ENCODE measurements at regions not wholly inside any gene's neighbourhood (a gene's known extent, or its start where the extent isn't known, plus 50 kb on each side); places are given as distances from the start of the nearest gene placed in this dataset.

DNA sequence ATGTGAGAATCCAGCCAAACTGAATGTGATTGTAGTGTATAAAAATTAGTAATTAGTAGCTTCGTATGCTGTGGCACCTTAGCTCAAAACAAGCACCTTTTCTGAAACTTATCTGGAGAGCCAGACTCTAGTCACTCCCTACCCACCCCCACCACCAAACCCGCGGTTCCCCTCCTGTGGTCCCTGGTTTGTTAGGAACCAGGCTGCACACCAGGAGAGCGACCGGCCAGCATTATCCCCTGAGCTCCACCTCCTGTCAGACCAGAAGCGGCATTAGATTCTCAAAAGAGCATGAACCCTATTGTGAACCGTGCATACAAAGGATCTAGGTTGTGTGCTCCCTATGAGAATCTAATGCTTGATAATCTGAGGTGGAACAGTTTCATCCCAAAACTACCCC is 498.6 kb downstream of the CHSY3 start:
- TF ChIP-seq, protein P1, sequence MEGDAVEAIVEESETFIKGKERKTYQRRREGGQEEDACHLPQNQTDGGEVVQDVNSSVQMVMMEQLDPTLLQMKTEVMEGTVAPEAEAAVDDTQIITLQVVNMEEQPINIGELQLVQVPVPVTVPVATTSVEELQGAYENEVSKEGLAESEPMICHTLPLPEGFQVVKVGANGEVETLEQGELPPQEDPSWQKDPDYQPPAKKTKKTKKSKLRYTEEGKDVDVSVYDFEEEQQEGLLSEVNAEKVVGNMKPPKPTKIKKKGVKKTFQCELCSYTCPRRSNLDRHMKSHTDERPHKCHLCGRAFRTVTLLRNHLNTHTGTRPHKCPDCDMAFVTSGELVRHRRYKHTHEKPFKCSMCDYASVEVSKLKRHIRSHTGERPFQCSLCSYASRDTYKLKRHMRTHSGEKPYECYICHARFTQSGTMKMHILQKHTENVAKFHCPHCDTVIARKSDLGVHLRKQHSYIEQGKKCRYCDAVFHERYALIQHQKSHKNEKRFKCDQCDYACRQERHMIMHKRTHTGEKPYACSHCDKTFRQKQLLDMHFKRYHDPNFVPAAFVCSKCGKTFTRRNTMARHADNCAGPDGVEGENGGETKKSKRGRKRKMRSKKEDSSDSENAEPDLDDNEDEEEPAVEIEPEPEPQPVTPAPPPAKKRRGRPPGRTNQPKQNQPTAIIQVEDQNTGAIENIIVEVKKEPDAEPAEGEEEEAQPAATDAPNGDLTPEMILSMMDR (IDR thresholded peaks at IDR 0.05): no peak
- TF ChIP-seq POLR2A (IDR thresholded peaks at IDR 0.05): no peak
